Panc1 (cell line): ENCODE measurements at regions not wholly inside any gene's neighbourhood (a gene's known extent, or its start where the extent isn't known, plus 50 kb on each side); places are given as distances from the start of the nearest gene placed in this dataset.
A peak's percentile ranks its signal among the peaks of the same experiment; 100 is the strongest.

Experiments used
- CTCF ChIP-seq: fragments of 450-650 bp; IDR thresholded peaks from 2 replicates; pipeline ENCODE4 v1.5.1; 2017; ENCODE audit warnings: mild to moderate bottlenecking
- REST ChIP-seq, 2 experiments: IDR thresholded peaks; 2 replicates each; pipeline ENCODE4 v1.6.1; 2011 to 2012; ENCODE audit warnings: low read depth in 2 of 2, control low read depth in 1 of 2, low read length in 1 of 2, mild to moderate bottlenecking in 1 of 2, moderate library complexity in 1 of 2; ENCODE audit not compliant: insufficient read depth in 1 of 2

- peak; percentile 53; the same call in 1 of the 2 replicates for TF ChIP-seq CTCF
- TF ChIP-seq REST (IDR thresholded peaks at IDR 0.05; ENCODE audit: insufficient read depth in 1 of 2, low read depth in 2 of 2, low read length in 1 of 2) = no peak
Measured at GRCh38 chr2:116747103-116747502, 1067.4 kb upstream of the DDX18 start.
